CD14-positive monocyte (primary cell): ENCODE measurements at regions not wholly inside any gene's neighbourhood (a gene's known extent, or its start where the extent isn't known, plus 50 kb on each side); places are given as distances from the start of the nearest gene placed in this dataset.

Experiments used
- DNase-seq, 3 donors: peaks; one replicate each; pipeline ENCODE4 v3.0.0-alpha.2; 2011 to 2022
- H2AFZ ChIP-seq: 2 replicates; pipeline ENCODE4 v1.6.0; 2012; ENCODE audit warnings: mild to moderate bottlenecking, low read depth, low read length, inconsistent platforms; ENCODE audit not compliant: insufficient read depth, poor library complexity, severe bottlenecking
- H3K27ac ChIP-seq, 2 donors: 1 replicate in 1 of 2; 2 replicates in 1 of 2; pipeline ENCODE4 v1.5.1; 2012 to 2013; ENCODE audit warnings: low read length in 2 of 2, control low read depth in 1 of 2, inconsistent platforms in 1 of 2, low read depth in 1 of 2, mild to moderate bottlenecking in 1 of 2
- H3K27me3 ChIP-seq, 2 donors: one replicate each; pipeline versions ENCODE4 v1.6.0 to v1.6.1; 2011 to 2013; ENCODE audit warnings: low read length in 2 of 2; ENCODE audit not compliant: control insufficient read depth in 2 of 2, insufficient read depth in 2 of 2
- H3K36me3 ChIP-seq, 2 donors: replicated peaks in 1 of 2; 1 replicate in 1 of 2; 2 replicates in 1 of 2; pipeline versions ENCODE4 v1.5.1 to v1.6.1; 2012 to 2013; ENCODE audit warnings: low read length in 2 of 2, control low read depth in 1 of 2, inconsistent platforms in 1 of 2, mild to moderate bottlenecking in 1 of 2; ENCODE audit not compliant: insufficient read depth in 2 of 2, control insufficient read depth in 1 of 2
- H3K4me1 ChIP-seq, 2 donors: 1 replicate in 1 of 2; 2 replicates in 1 of 2; pipeline versions ENCODE4 v1.5.1 to v1.6.1; 2012 to 2013; ENCODE audit warnings: low read length in 2 of 2, control low read depth in 1 of 2, inconsistent platforms in 1 of 2, mild to moderate bottlenecking in 1 of 2, moderate library complexity in 1 of 2; ENCODE audit not compliant: insufficient read depth in 2 of 2, control insufficient read depth in 1 of 2
- H3K4me2 ChIP-seq: replicated peaks from 2 replicates; pipeline ENCODE3; 2012; ENCODE audit warnings: low read length, moderate library complexity, mild to moderate bottlenecking; ENCODE audit not compliant: poor library complexity, severe bottlenecking; ENCODE audit errors: extremely low read depth
- H3K4me3 ChIP-seq, 3 experiments: fragments of 200-600 bp in 1 of 3; sonication (generic) in 1 of 3; replicated peaks in 1 of 3; 1 replicate in 2 of 3; 2 replicates in 1 of 3; pipeline ENCODE4 v1.5.1; 2011 to 2013; ENCODE audit warnings: low read length in 3 of 3, mild to moderate bottlenecking in 3 of 3, control low read depth in 2 of 3, low read depth in 2 of 3, inconsistent platforms in 1 of 3, moderate library complexity in 1 of 3
- H3K79me2 ChIP-seq: 2 replicates; pipeline ENCODE4 v1.6.0; 2012; ENCODE audit warnings: mild to moderate bottlenecking, control low read depth, inconsistent platforms, low read length, moderate library complexity; ENCODE audit not compliant: insufficient read depth
- H3K9ac ChIP-seq: 2 replicates; pipeline ENCODE4 v1.6.0; 2017; ENCODE audit warnings: low read length, mild to moderate bottlenecking; ENCODE audit not compliant: insufficient read depth, poor library complexity, severe bottlenecking
- H3K9me3 ChIP-seq, 2 donors: replicated peaks in 1 of 2; 1 replicate in 1 of 2; 2 replicates in 1 of 2; pipeline versions ENCODE4 v1.5.1 to v1.6.1; 2012 to 2013; ENCODE audit warnings: low read length in 2 of 2, control low read depth in 1 of 2; ENCODE audit not compliant: control insufficient read depth in 1 of 2, insufficient read depth in 1 of 2
- H4K20me1 ChIP-seq: 2 replicates; pipeline ENCODE4 v1.6.0; 2012; ENCODE audit warnings: mild to moderate bottlenecking, low read length, control low read depth, moderate library complexity; ENCODE audit not compliant: insufficient read depth
- H3K27ac Mint-ChIP-seq, 7 donors: one replicate each; pipeline ENCODE4 v1.8.0; 2020; ENCODE audit warnings: mild to moderate bottlenecking in 7 of 7, mixed read lengths in 7 of 7, moderate library complexity in 6 of 7, inconsistent platforms in 2 of 7
- H3K27me3 Mint-ChIP-seq, 3 donors: one replicate each; pipeline ENCODE4 v1.8.0; 2021 to 2022; ENCODE audit warnings: low read depth in 3 of 3, mild to moderate bottlenecking in 3 of 3, mixed read lengths in 3 of 3, moderate library complexity in 3 of 3, inconsistent platforms in 1 of 3
- H3K36me3 Mint-ChIP-seq, 2 donors: one replicate each; pipeline ENCODE4 v1.8.0; 2020; ENCODE audit warnings: mixed read lengths in 2 of 2, inconsistent platforms in 1 of 2, mild to moderate bottlenecking in 1 of 2
- H3K4me1 Mint-ChIP-seq: one replicate; pipeline ENCODE4 v1.8.0; 2020; ENCODE audit warnings: mild to moderate bottlenecking, mixed read lengths
- H3K4me3 Mint-ChIP-seq, 2 donors: one replicate each; pipeline ENCODE4 v1.8.0; 2020; ENCODE audit warnings: mild to moderate bottlenecking in 2 of 2, mixed read lengths in 2 of 2, moderate library complexity in 1 of 2
- H3K9me3 Mint-ChIP-seq, 7 donors: one replicate each; pipeline ENCODE4 v1.8.0; 2020 to 2022; ENCODE audit warnings: mixed read lengths in 7 of 7, mild to moderate bottlenecking in 6 of 7, moderate library complexity in 6 of 7, inconsistent platforms in 2 of 7
- CTCF ChIP-seq: fragments of 200-600 bp; IDR thresholded peaks from one replicate; pipeline ENCODE4 v1.8.0; 2022; ENCODE audit warnings: antibody characterized with exemption, mild to moderate bottlenecking
- WGBS: methylation state at CpG from one replicate; pipeline ENCODE4 v1.1.5; 2013; ENCODE audit warnings: missing lambda C conversion rate; ENCODE audit not compliant: insufficient coverage; 5-methylcytosine and 5-hydroxymethylcytosine counted together
- intact Hi-C, 2 donors: fragments of 100-400 bp; cut with micrococcal nuclease; formaldehyde crosslinking; loops; one replicate each; pipeline versions ENCODE4 v1.15.0 to v1.15.1; 2023

- 94% methylated on average over 2 of the region's 6 CpGs for WGBS
- H3K36me3 Mint-ChIP-seq, result no peaks in the 10 kb centered on the region
- Histone ChIP-seq H3K4me3 (no peak overlapping the region), H3K27me3 (no peaks in the 10 kb centered on the region), H3K27ac (no peak overlapping the region), H4K20me1 (no peaks in the 10 kb centered on the region), H3K4me2 (no peak overlapping the region), H3K9me3 (peaks cover 0 to 8% of the 10 kb centered on the region in 2 donors), H2AFZ (no peak overlapping the region), H3K79me2 (no peaks in the 10 kb centered on the region), H3K9ac (no peak overlapping the region), H3K4me1 (no peaks in the 10 kb centered on the region), H3K36me3 (no peaks in the 10 kb centered on the region)
- no peaks in the 10 kb centered on the region for H3K4me1 Mint-ChIP-seq
- intact Hi-C loops, result no loop called here
- H3K9me3 Mint-ChIP-seq, result peaks cover 0 to 12% (median 5%) of the 10 kb centered on the region in 7 donors
- peaks cover 0 to 5% (median 0%) of the 10 kb centered on the region in 3 donors for H3K27me3 Mint-ChIP-seq
- no peak for TF ChIP-seq CTCF
- no peak for DNase-seq
- no peak overlapping the region for H3K27ac Mint-ChIP-seq
- no peak overlapping the region for H3K4me3 Mint-ChIP-seq
Measured at GRCh38 chr12:39122562-39123204, 217.3 kb upstream of the CPNE8 start.

- intact Hi-C loops, result no loop called here
- peaks cover 0 to 3% (median 3%) of the 10 kb centered on the region in 3 donors for H3K27me3 Mint-ChIP-seq
Measured at GRCh38 chr12:39116861-39117260, 211.5 kb upstream of the CPNE8 start.

More at GRCh38 chr12:39116861-39117260, 211.5 kb upstream of the CPNE8 start:
- Histone ChIP-seq H3K4me1 (no peaks in the 10 kb centered on the region), H3K4me2 (no peak overlapping the region), H3K9me3 (no peaks in the 10 kb centered on the region), H4K20me1 (no peaks in the 10 kb centered on the region), H3K27me3 (no peaks in the 10 kb centered on the region), H3K9ac (no peak overlapping the region), H3K4me3 (no peak overlapping the region), H3K36me3 (no peaks in the 10 kb centered on the region), H2AFZ (no peak overlapping the region), H3K79me2 (no peaks in the 10 kb centered on the region), H3K27ac (no peak overlapping the region)
- Mint-ChIP-seq H3K27ac (no peak overlapping the region), H3K9me3 (peaks cover 0 to 8% (median 1%) of the 10 kb centered on the region in 7 donors), H3K4me1 (peaks cover under 1% of the 10 kb centered on the region), H3K4me3 (no peak overlapping the region), H3K36me3 (no peaks in the 10 kb centered on the region)
- 100% methylated on average over 2 of the region's 2 CpGs for WGBS
- no peak for DNase-seq
- TF ChIP-seq CTCF, result no peak
